ENCODE measurements at regions not wholly inside any gene's neighbourhood (a gene's known extent, or its start where the extent isn't known, plus 50 kb on each side); places are given as distances from the start of the nearest gene placed in this dataset.

DNA sequence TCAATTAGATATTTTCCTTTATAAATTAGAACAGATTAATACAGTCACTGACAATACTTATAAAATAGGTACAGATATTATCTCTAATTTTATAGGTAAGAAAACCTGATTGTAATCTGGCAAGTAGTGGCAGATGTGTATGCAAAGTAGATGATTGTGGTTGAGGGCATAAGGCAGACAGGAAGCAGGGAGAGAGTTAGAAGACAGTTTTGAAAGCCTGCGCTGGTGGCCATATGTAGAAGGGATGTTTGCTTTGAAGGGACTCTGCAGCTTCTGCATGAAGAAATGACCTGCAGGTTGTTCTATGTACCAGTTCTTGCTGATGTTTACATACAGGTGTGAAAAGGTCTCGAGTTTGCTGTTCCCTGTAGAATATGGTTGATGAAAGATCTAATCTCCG, 416.3 kb upstream of the SLIT2 start:
- no peak for TF ChIP-seq ZNF70 (CRISPR knock-in tag; IDR thresholded peaks at IDR 0.05)
- TF ChIP-seq ZFP3 (CRISPR knock-in tag; IDR thresholded peaks at IDR 0.05) = no peak
- TF ChIP-seq ZNF8 (CRISPR knock-in tag; IDR thresholded peaks at IDR 0.05) = no peak
- TF ChIP-seq TOX (CRISPR knock-in tag; IDR thresholded peaks at IDR 0.05; ENCODE audit: borderline replicate concordance) = no peak
- TF ChIP-seq POU6F1 (CRISPR knock-in tag; IDR thresholded peaks at IDR 0.05; ENCODE audit: borderline replicate concordance, low read depth) = no peak
- no peak for TF ChIP-seq OSR1 (CRISPR knock-in tag; IDR thresholded peaks at IDR 0.05)
- no peak for TF ChIP-seq ARNTL (CRISPR knock-in tag; IDR thresholded peaks at IDR 0.05; ENCODE audit: borderline replicate concordance, low read depth)
- no peak for TF ChIP-seq GLIS3 (CRISPR knock-in tag; IDR thresholded peaks at IDR 0.05)
- TF ChIP-seq PATZ1 (CRISPR knock-in tag; IDR thresholded peaks at IDR 0.05; ENCODE audit: borderline replicate concordance) = no peak
- TF ChIP-seq, protein P1, sequence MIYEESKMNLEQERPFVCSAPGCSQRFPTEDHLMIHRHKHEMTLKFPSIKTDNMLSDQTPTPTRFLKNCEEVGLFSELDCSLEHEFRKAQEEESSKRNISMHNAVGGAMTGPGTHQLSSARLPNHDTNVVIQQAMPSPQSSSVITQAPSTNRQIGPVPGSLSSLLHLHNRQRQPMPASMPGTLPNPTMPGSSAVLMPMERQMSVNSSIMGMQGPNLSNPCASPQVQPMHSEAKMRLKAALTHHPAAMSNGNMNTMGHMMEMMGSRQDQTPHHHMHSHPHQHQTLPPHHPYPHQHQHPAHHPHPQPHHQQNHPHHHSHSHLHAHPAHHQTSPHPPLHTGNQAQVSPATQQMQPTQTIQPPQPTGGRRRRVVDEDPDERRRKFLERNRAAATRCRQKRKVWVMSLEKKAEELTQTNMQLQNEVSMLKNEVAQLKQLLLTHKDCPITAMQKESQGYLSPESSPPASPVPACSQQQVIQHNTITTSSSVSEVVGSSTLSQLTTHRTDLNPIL (CRISPR knock-in tag; IDR thresholded peaks at IDR 0.05; ENCODE audit: low read depth) = no peak
- no peak for TF ChIP-seq ESRRG (CRISPR knock-in tag; IDR thresholded peaks at IDR 0.05)
- ATAC-seq = no peak

DNA sequence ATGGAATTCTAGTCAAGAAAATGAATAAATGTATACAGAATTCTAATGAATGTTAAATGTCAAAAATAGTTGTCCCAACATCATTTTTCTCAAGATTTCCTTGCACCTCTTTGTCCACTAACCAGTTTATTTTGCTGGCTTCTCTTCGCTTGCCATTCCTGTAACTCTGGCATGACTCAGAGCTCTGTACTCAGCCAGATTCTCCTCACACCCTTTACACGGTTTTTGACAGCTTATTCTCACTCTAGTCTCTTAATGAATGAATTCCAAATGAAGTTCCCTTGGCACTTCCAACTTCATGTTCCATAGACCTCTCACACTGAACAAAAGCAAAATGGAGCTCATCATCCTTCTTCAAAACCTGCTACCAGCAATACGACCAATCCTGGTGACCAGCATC, 419.3 kb upstream of the SLIT2 start:
- TF ChIP-seq ZNF8 (CRISPR knock-in tag; IDR thresholded peaks at IDR 0.05) (no peak), ZFP30 (CRISPR knock-in tag; IDR thresholded peaks at IDR 0.05) (no peak), CSDC2 (CRISPR knock-in tag; IDR thresholded peaks at IDR 0.05) (no peak), OSR1 (CRISPR knock-in tag; IDR thresholded peaks at IDR 0.05) (no peak), ESRRG (CRISPR knock-in tag; IDR thresholded peaks at IDR 0.05) (no peak), ISL1 (CRISPR knock-in tag; IDR thresholded peaks at IDR 0.05) (no peak), ARNTL (CRISPR knock-in tag; IDR thresholded peaks at IDR 0.05; ENCODE audit: borderline replicate concordance, low read depth) (no peak), ZNF70 (CRISPR knock-in tag; IDR thresholded peaks at IDR 0.05) (no peak), PPARA (CRISPR knock-in tag; IDR thresholded peaks at IDR 0.05; ENCODE audit: borderline replicate concordance) (no peak), ZFP3 (CRISPR knock-in tag; IDR thresholded peaks at IDR 0.05) (no peak), ZC3H10 (CRISPR knock-in tag; IDR thresholded peaks at IDR 0.05) (no peak), TCF4 (CRISPR knock-in tag; IDR thresholded peaks at IDR 0.05; ENCODE audit: borderline replicate concordance) (no peak), TOX (CRISPR knock-in tag; IDR thresholded peaks at IDR 0.05; ENCODE audit: borderline replicate concordance) (no peak), SNAI2 (CRISPR knock-in tag; IDR thresholded peaks at IDR 0.05) (no peak)
- TF ChIP-seq, protein P2, sequence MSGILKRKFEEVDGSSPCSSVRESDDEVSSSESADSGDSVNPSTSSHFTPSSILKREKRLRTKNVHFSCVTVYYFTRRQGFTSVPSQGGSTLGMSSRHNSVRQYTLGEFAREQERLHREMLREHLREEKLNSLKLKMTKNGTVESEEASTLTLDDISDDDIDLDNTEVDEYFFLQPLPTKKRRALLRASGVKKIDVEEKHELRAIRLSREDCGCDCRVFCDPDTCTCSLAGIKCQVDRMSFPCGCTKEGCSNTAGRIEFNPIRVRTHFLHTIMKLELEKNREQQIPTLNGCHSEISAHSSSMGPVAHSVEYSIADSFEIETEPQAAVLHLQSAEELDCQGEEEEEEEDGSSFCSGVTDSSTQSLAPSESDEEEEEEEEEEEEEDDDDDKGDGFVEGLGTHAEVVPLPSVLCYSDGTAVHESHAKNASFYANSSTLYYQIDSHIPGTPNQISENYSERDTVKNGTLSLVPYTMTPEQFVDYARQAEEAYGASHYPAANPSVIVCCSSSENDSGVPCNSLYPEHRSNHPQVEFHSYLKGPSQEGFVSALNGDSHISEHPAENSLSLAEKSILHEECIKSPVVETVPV (CRISPR knock-in tag; IDR thresholded peaks at IDR 0.05) = no peak
- TF ChIP-seq, protein P1 (CRISPR knock-in tag; IDR thresholded peaks at IDR 0.05; ENCODE audit: low read depth) = no peak
- ATAC-seq = no peak

DNA sequence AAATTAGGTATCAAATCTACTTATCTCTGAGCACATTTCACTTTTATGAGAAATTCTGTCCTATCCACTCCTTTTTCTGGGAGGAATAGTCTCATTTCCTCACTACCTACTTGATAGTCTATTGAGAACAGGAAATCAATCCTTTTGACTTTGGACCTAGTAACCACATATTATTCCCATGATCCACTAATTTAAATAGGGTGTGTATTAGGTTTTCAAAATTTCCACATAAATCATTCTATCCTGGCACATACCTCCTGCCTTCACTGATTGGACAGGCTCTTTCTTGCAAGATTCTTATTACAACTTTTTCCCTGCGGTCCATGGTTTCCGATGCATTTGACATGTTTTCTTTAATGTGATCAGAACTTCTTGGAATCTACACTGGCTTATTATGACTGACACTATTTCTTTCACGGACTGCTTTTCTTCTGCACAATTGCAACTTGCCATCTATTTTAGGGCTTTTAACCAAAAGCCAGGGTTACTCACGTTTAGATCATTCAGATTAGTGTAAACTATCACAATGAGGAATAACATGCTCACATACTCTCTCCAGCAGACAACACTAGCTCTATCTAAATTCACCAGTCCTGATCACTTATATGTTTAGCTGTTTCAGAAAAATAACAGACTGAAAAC, 419.9 kb upstream of the SLIT2 start:
- ATAC-seq = no peak

More for the DNA sequence above, 419.9 kb upstream of the SLIT2 start:
- TF ChIP-seq, protein P2 (CRISPR knock-in tag; IDR thresholded peaks at IDR 0.05) = no peak
- TF ChIP-seq TOX (CRISPR knock-in tag; IDR thresholded peaks at IDR 0.05; ENCODE audit: borderline replicate concordance) = no peak
- TF ChIP-seq ZFP30 (CRISPR knock-in tag; IDR thresholded peaks at IDR 0.05) = no peak
- no peak for TF ChIP-seq OSR1 (CRISPR knock-in tag; IDR thresholded peaks at IDR 0.05)
- no peak for TF ChIP-seq ISL1 (CRISPR knock-in tag; IDR thresholded peaks at IDR 0.05)
- TF ChIP-seq PATZ1 (CRISPR knock-in tag; IDR thresholded peaks at IDR 0.05; ENCODE audit: borderline replicate concordance) = no peak

Measured in SK-N-SH treated with all-trans-retinoic acid at 6 μM for 48 hours (cell line).